Hematopoietic multipotent progenitor cell treated with erythropoietin and hydrocortisone succinate and interleukin-3 and kit ligand, for 6 days (in vitro differentiated cells): ENCODE measurements at regions not wholly inside any gene's neighbourhood (a gene's known extent, or its start where the extent isn't known, plus 50 kb on each side); places are given as distances from the start of the nearest gene placed in this dataset.

Source experiments
- DNase-seq: peaks from one replicate; pipeline ENCODE4 v3.0.0-alpha.2; 2015

GRCh38 chr16:85188822-85189672, 76.8 kb upstream of the CIBAR2 start:
- DNase-seq, result no peak

GRCh38 chr16:85190572-85190971, 78.3 kb upstream of the CIBAR2 start:
- no peak for DNase-seq

- no peak for DNase-seq
Measured at GRCh38 chr16:85191341-85191965, 79.2 kb upstream of the CIBAR2 start.

- no peak for DNase-seq
Measured at GRCh38 chr16:85192238-85193114, 80.2 kb upstream of the CIBAR2 start.

GRCh38 chr16:85193115-85193493, 80.8 kb upstream of the CIBAR2 start:
- no peak for DNase-seq

- DNase-seq, result no peak
Measured at GRCh38 chr16:85193876-85194275, 81.6 kb upstream of the CIBAR2 start.

GRCh38 chr16:85194307-85195270, 82.3 kb upstream of the CIBAR2 start:
- no peak for DNase-seq

- DNase-seq, result no peak
Measured at GRCh38 chr16:85195271-85195647, 83.0 kb upstream of the CIBAR2 start.

GRCh38 chr16:85195900-85196772, 83.9 kb upstream of the CIBAR2 start:
- DNase-seq, result no peak

- DNase-seq, result no peak
Measured at GRCh38 chr16:85196976-85197375, 84.7 kb upstream of the CIBAR2 start.

- DNase-seq, result no peak
Measured at GRCh38 chr16:85197611-85198566, 85.6 kb upstream of the CIBAR2 start.

- no peak for DNase-seq
Measured at GRCh38 chr16:85199069-85199725, 86.9 kb upstream of the CIBAR2 start.

GRCh38 chr16:85199880-85200279, 87.6 kb upstream of the CIBAR2 start:
- no peak for DNase-seq

GRCh38 chr16:85200471-85201278, 88.4 kb upstream of the CIBAR2 start:
- DNase-seq, result no peak

GRCh38 chr16:85201574-85201973, 89.3 kb upstream of the CIBAR2 start:
- no peak for DNase-seq

GRCh38 chr16:85202051-85202601, 89.9 kb upstream of the CIBAR2 start:
- no peak for DNase-seq

- DNase-seq, result no peak
Measured at GRCh38 chr16:85202631-85203461, 90.6 kb upstream of the CIBAR2 start.
